ENCODE measurements at regions not wholly inside any gene's neighbourhood (a gene's known extent, or its start where the extent isn't known, plus 50 kb on each side); places are given as distances from the start of the nearest gene placed in this dataset.
"Not testable (repeated sequence)": the region's sequence is repeated elsewhere in the genome, so short reads cannot be mapped to it uniquely, and the experiment has no call there.

DNA sequence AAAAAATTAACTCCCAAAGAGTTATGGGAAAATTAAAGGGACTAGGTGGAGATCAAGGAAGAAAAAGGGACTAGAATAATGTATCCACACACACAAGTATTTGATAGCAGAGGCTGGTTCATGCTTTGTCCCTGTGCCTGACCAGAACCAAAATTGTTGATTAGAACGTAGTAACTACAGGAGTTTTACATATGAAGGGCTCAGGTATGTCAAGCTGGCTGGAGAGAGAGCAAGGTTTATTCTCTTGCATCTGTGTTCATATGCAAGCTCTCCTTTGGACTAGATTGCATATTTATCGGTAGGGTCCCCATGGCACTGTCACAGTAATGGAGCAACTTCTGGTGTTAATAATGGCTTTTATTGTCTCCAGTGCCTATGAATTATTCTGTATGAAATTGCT is 239.9 kb upstream of the TRPM3 start:
- DNase-seq = no peak

DNA sequence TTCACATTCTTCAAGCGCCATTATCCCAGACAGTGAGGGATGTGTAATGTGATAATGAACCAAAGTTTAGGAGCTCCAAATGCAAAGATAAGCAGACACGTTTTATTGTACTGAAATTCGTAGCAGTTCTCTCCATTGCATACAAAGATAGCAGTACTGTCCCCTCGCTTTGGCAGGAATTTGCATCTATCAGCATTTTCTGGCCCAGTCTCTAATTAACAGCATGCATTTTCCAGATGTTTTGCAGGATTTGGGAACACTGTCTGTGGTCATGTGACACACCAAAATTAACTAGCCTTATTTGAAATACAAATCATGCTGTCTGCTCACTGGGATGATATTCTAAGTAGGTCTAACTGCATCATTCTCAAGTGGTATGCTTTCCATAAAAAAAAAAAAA is 235.9 kb upstream of the TRPM3 start:
- no peak for DNase-seq

DNA sequence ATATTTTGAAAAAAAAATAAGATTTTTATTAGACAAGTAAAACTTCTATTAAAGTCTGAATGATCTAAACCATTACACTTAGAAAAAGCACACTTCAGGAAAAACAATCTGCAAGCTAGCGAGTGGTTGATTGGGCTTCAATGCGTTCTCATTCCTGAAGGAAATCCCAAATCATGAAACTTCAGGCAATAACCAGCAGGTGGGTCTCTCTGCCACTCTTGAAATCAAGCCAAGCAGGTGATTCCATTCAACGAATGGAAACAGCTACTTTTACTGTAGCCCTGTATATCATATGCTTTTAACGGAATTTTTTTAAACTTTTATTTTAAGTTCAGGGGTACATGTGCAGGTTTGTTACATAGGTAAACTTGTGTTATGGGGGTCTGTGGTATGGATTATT is 234.5 kb upstream of the TRPM3 start:
- no peak for DNase-seq

DNA sequence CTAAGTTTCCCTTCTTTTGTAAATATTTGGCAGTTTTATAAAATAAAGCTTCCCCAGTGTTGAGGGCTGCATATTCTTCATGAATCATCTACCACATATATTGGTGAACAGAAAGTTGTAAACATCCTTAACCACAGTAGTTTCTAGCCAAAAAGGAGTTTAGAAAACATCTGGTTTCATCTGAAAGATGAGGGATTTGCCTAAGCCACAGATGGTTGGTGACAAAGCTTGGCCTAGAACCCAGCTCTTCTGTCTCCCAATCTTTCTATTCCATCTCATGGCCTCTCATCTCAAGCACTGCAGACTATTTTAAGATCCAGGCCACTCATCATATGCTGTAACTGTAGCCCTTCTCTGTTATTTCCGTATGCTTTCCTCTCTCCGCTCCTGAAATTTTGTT is 232.3 kb upstream of the TRPM3 start:
- no peak for DNase-seq

DNA sequence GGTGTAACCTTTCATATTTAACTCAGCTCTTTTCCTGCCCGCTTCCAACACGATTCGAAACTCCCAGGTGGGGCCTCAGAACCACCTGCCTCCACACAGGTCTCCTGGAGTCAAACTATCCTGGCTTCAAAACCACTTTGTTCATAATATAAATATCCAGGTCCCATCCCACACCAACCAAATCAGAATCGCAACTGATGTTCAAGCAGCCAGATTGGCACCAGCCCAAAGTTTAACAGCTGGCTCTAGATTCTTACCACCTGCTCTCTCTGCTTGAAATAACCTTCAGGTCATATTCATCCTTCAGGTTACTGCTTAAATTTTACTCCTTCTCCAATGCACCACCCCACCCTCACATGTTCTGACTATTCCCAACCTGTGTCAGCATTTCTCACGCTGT is 231.4 kb upstream of the TRPM3 start:
- DNase-seq = no peak

DNA sequence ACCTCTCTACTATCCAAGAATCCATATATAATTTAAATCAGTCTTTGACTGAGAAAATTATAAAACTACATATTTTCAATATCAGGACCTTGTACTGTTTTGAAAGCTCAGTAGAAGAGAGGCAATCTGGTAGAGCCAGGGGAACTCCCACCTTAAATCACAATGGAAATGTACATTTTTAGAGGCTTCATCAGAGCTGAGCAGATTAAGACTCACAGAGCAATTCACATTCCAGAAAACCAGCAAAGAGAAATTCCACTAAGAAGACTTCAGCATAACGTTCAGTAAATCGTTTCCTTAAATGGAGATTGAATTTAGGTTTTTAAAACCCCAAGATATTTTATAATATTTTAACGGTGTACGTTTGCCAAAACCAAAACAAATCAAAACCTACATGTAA is 227.8 kb upstream of the TRPM3 start:
- no peak for DNase-seq

DNA sequence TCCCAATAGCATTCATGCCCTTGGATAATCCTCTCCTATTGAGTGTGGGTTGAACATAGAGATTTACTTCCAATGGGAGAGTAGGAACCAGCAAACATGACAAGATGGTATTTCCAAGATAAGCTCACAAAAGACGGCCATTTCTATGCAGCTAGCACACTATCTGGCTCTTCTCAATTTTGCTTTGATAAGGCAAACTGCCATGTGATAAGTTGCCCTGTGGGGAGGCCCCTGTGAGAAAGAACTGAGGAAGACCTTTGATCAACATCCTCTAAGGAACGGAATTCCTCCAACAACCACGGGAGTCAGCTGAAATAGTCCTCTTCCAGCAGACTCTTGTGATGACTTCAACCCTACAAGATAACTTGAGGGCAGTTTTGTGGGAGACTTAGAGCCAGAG is 211.9 kb upstream of the TRPM3 start:
- DNase-seq = no peak

DNA sequence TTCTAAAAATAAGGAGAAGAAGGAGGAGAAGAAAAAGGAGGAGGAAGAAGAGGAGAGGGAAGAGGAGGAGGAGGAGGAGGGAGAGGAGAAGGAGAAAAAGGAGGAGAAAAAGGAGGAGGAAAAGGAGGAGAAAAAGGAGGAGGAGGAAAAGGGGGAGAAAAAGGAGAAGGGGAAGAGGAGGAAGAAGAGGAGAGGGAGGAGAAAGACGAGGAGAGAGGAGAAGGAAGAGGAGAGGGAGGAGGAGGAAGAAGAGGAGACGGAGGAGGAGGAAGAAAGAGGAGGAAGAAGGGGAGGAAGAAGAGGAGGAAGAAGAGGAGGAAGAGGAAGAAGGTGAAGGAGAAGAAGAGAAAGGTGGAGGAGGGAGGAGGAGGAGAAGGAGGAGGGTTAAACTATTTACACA is 210.2 kb upstream of the TRPM3 start:
- DNase-seq = no peak

DNA sequence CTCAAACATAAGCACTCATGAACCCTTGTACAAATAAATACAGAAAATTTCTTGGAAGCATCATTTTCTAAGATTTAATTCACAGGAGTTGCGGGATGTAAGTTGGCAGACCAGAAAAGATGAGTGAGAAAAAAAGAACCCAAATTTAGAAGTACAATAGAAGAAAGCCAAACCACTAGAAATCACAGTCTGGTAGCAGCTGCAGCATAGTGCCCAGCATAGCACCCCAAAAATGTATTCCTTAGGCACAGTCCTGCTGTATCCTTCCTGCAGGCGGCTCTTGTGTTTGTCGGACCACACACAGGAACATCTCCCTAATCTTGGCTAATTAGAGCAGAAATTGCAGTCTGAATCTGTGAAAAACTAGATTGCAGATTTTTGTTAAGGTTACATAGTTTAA is 208.5 kb upstream of the TRPM3 start:
- DNase-seq = no peak

DNA sequence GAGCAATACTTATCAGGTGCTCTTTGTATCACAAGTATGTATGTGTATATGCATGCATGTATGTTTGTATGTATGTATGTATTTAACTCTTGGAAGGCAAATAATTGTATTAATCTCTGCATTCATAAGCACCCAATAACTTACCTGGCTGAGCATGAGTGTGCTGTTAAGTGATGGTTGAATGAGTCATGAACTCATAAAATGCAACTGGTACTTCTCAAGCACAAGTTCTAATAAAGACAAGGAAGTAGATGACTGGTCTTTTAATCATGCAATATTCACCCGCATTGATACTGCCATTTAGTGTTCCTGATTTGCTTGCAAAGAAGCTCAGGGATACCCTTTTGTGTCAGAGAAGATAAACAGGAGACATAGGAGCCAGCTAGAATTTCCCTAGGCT is 204.9 kb upstream of the TRPM3 start:
- no peak for DNase-seq

DNA sequence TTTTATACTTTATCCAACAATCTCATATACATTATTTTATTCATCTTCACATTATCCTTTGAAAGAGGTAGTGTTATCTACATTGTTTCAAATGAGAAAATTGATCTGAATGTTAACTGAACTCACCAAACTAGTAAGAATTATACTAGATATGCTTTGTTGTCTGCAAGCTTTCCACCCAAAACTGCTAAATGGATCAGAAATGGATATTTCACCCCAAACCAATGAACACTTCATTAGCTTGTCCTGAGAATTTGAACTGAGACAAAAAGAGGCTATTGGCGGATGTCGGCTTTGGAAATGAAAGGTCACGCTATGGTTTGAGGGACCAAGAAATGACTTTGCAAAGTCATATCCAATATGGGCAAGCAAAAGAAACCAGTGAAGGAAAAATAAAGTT is 201.9 kb upstream of the TRPM3 start:
- DNase-seq = no peak

DNA sequence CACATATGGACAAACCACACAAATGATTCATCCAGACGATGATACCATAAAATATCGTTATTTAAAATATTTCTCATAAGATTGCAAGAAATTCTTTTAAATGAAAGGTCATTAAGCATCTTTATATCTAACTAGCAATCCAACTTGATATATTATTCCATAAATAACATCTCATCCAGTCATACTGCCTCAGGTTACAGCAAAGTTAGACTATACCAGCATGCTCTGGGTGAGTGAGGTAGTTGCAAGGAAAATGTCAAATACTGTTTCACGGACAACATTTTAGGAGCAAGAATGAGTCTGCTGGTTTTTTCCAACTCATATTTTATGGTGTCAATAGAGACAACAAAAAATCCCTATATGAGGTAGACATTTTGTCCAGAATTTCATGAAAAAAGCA is 200.9 kb upstream of the TRPM3 start:
- no peak for DNase-seq

DNA sequence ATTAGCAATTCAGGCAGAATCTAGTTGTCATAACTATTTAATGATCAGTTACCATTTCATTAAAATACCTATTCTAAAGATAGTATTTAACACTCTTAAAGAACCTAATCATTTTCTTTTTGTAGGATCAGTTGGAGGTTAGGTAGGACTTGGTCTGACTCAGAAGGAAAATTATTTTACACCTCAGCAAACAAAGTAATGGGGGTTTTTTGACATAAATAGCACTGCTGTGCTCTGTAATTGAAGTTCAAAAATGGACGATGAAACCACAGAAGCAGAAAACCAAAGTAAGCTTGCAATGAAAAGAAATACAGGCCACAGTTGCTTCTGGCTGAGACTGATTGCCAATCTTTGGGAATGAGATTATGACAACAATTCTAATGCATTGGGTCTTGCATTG is 187.0 kb upstream of the TRPM3 start:
- no peak for DNase-seq

DNA sequence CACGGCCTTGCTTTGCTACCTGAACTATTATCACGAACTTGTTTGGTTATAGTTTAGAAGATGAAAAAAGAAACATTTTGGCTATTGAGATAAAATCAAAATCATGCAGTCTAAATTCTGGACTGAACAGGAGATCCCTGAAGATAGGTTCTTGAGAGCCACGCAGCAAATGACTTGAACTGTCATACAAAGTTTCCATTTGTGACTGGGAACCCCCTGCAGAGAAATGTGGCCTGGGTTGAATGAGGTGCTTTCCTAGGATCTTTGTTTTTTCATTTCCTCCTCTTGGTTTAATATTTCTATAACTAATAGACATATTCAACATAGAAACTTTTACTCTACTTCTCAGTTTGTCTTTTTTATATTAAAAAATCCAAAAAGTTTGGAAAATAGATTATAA is 184.7 kb upstream of the TRPM3 start:
- DNase-seq = no peak

DNA sequence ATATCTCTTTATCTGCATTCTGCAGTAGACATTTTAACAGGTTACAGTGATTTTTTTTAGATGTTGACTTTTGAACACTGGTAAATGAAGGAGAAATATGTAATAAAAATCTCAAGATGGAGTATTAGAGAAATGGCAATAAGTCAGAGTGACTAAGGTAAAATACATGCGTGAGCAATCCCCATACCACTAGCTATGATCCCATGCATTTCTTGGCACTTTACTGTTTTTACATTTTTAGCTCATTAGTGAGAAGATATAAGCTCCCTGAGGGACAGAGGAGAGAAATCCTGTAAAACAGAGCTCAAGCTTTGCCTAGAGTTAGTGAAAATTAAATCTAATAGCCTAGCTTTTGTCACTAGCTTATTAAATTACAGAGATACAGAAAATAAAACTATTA is 181.9 kb upstream of the TRPM3 start:
- no peak for DNase-seq

DNA sequence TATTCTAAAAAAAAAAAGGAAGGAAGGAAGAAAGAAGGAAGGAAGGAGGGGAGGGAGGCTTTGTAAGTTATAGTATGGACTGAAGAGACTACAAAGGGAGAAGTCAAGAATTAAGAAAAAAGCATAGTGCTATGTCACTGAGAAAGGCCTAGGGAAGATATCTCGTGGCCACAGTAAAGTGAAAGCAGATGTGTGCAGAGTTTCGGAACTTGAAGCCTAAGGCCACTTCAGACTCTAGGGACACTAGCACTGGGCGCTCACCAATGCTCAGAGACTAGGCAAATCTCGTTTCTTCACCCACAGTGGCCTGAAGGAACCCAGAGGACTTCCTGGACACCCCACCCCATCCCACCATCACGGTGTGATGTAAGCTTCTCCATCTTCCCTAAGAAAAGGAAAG is 181.4 kb upstream of the TRPM3 start:
- no peak for DNase-seq

DNA sequence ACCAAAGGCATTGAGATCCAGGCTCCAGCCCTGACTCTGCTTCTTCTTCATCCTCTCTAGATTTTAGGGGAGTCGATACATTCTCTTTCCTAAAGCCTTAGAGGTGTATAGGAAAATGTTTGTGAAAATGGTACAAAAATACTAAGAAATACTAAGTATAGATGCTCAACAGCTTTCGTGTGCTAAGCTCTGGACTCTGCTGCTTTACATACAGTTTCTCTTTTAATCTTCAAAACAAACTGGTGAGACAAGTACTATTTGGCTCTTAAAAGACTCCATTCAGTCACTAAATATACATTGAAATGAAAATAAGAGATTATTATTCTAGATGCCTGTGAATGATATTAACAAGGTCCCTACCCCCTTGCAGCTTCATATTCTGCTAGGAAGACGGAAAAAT is 174.5 kb upstream of the TRPM3 start:
- no peak for DNase-seq

DNA sequence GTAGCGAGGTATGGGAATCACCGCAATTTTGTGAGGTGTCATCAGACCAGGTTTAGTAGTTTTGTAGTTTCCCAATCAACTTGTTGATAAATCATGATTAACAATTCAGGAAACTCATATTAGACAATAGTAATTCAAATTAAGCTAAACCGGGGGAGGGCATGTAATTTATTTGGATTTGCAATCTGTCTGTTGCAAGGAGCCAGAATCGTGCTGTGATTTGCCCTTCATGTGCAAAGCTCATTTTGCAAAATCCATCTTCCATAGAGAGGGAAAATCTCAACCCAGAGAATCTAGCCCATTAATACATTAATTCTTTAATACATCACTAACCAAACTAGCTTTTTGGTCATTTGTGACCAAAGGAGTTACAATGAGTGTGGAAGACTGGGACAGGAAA is 164.7 kb upstream of the TRPM3 start:
- no peak for DNase-seq

DNA sequence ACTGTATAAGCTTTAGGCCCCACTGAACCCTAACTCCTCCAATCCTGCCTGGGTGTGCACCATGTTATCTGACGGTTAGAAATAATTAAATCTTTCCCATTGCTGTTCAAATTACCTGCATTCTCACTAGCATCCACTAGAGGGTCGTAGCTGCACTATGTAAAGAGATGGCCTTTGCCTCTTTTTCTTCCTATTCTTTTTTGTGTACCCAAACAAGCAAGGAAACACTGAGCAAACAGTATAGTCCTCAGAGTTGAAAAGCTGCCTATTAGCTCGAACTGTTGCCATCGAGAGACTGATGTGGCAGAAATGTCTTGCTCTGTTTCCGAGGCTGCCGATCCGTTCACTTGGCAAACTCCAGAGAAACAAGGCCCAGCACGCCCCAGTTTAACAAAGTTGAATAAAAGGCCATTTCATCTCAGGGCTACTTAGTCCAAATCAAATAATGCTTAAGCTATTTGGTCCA is 163.8 kb upstream of the TRPM3 start:
- DNase-seq = no peak

DNA sequence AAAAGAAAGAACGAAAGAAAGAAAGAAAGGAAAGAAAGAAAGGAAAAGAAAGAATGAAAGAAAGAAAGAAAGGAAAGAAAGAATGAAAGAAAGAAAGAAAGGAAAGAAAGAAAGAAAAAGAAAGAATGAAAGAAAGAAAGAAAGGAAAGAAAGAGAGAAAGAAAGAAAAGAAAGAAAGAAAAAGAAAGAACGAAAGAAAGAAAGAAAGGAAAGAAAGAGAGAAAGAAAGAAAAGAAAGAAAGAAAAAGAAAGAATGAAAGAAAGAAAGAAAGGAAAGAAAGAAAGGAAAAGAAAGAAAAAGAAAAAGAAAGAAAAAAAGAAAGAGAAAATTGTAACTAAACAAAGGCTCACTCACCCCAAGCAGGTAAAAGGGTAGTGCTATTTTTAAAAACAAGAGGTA is 160.7 kb upstream of the TRPM3 start:
- DNase-seq = not testable (repeated sequence)

DNA sequence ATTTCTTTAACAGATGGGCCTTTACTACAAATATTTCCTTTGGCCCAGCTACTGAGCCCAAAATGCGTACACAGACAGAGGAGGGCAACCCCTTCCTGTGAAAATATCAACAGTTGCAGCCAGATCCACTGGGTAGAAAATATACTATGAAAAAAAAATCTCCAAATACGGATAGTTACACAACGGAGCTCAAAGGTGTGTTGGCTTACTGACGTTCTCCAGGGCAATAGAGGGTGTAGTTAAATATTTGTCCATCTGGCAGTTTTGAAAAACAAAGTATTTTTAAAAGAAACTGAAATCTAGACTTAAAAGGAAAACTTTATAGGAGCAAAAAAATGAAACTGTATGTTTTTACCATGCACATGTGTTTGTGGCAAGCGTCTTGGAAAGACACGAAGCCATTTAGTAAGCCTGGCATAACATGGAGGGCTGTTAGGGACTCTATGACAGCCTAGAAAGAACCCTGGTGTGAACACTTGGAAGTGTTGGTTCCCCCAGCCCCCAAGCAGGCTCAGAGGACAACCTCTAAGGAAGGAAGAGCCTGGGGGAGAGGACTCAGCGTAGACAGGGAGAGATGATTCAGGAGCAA is 157.8 kb upstream of the TRPM3 start:
- no peak for DNase-seq

DNA sequence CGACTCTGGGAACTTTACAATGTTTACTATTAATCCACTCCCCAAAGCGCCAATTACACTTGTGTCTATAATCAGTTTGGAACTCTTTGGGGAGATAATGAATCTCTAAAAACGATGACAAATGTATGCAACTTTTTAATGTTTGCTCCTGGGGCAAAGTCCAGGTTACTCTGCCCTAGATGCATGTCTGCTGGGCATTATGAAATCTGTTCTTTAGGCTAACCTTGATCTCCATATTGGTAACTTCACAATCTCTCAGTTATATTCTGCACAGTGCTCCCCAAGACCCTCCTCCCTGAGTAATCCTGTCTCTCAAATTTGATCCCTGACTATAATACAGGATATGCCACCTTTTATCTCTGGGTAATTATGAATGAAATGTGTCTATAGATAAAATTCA is 152.2 kb upstream of the TRPM3 start:
- no peak for DNase-seq

DNA sequence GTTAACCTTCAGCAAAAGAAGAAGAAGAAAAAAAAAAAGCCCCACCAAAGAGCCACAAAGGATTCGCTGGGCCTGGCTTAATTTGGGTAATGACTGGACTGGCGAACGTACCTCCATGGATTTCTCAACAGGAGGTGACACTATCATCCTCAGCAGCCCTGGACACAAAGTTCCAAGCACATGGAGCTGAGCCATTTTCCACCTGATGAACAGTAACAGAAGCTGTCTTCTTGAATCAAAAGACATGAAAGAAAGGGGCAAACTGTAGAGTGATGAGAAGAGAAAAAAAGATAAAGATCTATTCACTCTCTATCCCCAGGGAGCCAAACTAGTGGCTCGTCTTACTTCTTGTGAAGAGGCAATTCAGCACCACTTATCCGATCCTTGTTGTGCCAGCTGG is 150.2 kb upstream of the TRPM3 start:
- DNase-seq = no peak

DNA sequence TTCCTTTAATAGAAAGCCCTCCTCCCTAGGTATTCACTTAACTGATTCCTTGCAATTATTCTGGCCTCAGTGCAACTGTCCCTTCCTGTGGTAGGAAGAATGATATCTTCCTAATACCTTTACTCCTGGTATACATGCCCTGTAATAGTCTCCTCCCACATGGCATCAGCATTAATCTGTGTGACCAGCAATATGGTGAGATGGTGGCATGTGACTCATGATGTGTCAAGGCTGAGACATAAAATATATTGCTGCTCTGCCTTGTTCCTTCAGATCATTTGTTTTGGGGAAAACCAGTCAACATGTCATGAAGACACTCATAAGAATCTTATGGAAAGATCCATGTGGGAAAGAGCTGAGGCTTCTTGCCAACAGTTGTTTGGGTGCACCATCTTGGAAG is 149.1 kb upstream of the TRPM3 start:
- no peak for DNase-seq

DNA sequence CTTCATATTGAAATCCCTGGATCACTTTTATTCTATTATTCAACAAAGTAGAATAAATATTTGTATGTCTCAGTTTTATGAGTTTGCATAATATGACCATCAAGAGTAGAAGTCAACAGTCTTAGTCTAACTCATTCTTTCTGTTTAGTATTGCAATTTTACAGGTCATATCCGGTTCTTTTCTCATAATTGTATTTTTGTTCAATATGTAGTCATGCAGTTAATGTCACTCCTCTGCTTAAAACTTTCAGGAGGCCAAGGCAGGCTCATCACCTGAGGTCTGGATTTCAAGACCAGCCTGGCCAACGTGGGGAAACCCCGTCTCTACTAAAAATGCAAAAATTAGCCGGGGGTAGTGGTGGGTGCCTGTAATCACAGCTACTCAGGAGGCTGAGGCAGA is 148.4 kb upstream of the TRPM3 start:
- DNase-seq = no peak
